ENCODE measurements at regions not wholly inside any gene's neighbourhood (a gene's known extent, or its start where the extent isn't known, plus 50 kb on each side); places are given as distances from the start of the nearest gene placed in this dataset.

DNA sequence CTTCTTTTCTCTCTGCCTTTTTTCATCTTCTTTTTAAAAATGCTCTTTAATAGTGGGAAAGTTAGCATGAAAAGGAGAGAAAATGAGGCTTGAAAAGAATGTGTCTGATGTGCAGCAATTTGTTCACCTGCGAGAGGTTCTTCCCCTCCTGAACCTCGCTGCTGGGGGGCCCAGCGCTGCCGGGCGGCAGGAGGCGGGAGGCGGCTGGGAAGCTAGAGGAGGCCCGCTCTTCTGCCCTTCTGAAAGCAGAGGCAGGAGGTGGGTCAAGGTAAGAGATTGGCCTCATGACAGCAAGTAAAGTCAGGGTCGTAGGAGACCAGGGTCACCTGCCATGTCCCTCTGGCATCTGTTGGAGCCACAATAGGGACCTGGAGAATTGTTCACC lies 78.6 kb upstream of the TNRC6C start:
- no peak for TF ChIP-seq ZFX (IDR thresholded peaks at IDR 0.05)
- TF ChIP-seq, protein P1, sequence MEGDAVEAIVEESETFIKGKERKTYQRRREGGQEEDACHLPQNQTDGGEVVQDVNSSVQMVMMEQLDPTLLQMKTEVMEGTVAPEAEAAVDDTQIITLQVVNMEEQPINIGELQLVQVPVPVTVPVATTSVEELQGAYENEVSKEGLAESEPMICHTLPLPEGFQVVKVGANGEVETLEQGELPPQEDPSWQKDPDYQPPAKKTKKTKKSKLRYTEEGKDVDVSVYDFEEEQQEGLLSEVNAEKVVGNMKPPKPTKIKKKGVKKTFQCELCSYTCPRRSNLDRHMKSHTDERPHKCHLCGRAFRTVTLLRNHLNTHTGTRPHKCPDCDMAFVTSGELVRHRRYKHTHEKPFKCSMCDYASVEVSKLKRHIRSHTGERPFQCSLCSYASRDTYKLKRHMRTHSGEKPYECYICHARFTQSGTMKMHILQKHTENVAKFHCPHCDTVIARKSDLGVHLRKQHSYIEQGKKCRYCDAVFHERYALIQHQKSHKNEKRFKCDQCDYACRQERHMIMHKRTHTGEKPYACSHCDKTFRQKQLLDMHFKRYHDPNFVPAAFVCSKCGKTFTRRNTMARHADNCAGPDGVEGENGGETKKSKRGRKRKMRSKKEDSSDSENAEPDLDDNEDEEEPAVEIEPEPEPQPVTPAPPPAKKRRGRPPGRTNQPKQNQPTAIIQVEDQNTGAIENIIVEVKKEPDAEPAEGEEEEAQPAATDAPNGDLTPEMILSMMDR (conservative IDR thresholded peaks at IDR 0.05), result no peak
- no peak overlapping the region for H3K27ac ChIP-seq

DNA sequence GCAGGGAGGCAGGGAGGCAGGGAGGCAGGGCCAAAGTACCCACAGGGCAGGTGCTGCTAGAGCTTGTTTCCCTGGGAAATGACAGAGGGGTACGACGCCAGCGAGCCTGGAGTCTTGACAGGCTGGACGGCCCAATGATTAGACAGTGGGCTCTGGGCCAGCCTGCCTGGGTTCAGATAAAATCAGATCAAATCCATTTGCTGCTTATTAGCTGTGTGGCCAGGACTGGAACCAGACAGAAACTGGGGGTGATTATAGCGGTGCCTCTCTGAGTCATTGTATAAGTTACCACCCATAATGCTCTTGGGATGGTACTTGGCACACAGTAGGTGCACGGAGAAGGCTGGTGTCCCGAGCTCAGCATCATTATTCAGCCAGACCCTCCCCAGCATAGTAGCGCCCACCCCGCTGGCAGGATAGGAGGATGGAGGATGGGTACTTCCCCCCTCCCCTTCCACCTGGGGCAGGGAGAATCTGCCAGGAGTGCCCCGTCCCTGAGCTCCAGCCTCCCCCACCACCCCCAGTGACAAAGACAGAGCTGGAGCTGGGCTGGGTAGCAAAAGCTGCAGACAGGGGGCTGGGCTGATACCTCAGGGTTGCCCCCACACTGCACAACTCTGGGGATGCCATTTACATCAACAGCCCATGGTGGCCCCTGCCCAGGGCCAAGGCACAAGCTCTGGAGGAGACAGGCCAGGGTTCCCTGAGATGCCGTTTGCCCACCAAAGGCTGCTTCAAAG lies 77.6 kb upstream of the TNRC6C start:
- no peak overlapping the region for H3K27ac ChIP-seq
- TF ChIP-seq, protein P1 (conservative IDR thresholded peaks at IDR 0.05), result no peak

DNA sequence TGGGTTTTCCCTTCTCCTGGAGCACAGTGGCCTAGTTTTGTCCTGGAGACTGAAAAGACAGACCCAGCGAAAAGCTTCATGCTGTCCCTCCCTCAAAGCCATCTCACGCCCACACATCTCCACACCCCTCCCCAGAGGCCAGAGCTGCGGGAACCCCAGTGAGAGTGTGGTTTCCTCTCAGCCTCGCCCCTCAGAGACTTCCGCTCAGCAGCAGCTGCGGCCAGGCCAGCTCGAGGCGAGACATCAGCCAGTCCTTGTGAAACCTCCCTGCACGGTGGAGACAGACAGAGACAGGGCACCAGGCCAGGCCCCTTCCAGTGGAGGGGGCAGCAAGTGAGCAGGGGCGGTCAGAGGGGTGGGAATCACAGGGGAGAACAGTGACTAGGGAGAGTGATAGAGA lies 77.0 kb upstream of the TNRC6C start:
- no peak overlapping the region for H3K27ac ChIP-seq
- TF ChIP-seq, protein P1 (conservative IDR thresholded peaks at IDR 0.05), result no peak
- TF ChIP-seq ZFX (IDR thresholded peaks at IDR 0.05), result no peak

DNA sequence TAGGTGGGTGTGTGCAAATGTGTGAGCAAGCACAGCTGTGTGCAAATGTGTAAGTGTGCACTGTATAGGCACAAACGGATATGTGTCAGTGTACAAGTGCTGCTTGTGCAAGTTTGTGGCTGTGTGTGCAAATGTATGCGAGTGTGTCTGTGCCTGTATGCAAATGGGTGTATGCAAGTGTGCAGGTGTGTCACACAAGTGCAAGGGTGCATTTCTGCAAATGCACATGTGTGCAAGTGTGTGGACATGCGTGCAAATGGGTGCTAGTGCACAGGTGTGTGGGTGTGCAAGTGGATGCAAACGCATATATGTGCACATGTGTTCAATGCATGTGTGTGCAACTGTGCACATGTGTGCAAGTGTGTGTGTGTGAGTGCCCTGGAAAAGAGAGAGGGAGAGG lies 76.5 kb upstream of the TNRC6C start:
- no peak for TF ChIP-seq ZFX (IDR thresholded peaks at IDR 0.05)
- TF ChIP-seq, protein P1 (conservative IDR thresholded peaks at IDR 0.05), result no peak

DNA sequence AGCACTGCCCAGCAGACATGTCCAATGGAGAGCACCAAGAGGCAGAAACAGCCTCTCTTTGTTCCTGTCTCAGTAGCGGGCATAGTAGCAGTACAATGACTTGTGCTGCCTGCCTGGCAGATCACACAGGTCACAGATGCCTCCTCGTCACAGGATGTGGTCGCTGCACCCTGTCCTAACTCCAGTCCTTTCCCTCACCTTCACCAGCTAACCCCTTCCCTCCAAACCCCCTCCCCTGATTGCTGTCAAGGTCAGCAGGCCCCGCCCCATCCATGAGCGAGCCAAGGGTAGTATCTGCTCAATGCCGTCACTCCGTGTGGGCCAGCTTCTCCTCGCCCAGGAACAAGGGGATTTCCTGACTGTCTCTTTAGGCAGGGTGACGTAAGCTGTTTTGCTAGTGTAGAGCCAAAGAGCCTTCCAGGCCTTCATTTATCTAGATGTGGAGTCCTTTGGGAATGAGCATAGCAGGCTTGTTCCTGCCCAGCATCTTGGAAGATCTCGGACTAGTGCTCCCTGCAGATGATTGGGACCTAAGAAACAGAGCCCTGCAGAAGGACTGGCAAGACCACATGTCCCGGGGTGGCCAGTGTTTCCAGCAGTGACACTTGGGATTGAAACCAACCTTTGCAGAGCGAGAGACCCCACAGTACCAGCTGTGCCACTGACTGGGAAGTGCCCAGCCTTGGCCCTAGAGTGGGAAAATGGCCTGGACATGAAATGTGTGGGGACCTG lies 75.9 kb upstream of the TNRC6C start:
- no peak overlapping the region for H3K27ac ChIP-seq
- TF ChIP-seq, protein P1 (conservative IDR thresholded peaks at IDR 0.05), result no peak
- TF ChIP-seq ZFX (IDR thresholded peaks at IDR 0.05), result no peak

More for the DNA sequence above, 76.5 kb upstream of the TNRC6C start:
- H3K27ac ChIP-seq, result no peak overlapping the region

DNA sequence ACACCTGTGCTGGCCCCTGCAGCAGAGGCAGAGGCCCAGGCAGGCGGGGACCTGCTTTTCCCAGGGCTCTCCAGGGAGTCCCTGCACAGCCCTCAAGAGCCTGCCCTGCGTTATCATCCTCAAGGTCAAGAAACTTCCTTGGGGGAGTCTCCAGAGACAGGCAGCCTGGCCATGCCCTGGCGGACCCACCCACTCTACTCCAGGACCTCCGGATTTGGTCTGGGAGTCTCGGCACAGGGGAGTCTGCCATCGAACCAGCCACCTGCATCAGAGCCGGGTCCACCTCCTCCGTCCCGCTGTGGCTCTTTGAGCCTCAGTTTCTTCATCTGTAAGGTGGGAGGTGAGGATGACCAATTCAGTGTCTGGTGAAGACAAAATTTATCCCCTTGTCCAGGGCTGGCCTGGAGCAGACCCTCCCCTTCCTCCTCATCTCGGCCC lies 75.3 kb upstream of the TNRC6C start:
- TF ChIP-seq, protein P1 (conservative IDR thresholded peaks at IDR 0.05), result no peak
- TF ChIP-seq ZFX (IDR thresholded peaks at IDR 0.05), result no peak
- H3K27ac ChIP-seq, result no peak overlapping the region

DNA sequence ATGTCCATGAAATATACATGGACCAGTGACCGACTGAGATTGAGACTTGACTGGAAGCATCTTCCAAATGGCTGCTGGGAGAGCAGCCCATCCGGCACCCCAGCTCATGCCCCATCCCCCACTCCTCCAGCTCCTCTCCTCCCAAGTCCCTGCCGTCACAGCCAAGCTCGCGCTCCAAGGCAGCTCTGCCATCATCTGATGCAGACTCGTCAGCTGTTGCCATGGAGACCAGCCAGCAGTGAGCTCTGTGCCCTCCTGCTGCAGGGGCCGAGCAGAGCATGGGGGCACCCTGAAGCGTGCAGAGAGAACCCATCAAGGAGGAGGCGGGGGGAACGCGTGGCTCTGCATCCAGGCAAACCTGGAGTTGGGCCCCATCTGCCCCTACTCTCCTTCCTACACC lies 74.5 kb upstream of the TNRC6C start:
- TF ChIP-seq ZFX (IDR thresholded peaks at IDR 0.05), result no peak
- TF ChIP-seq, protein P1 (conservative IDR thresholded peaks at IDR 0.05), result no peak
- H3K27ac ChIP-seq, result no peak overlapping the region

Measured in C4-2B (cell line).